IMR-90 (cell line): ENCODE measurements at regions not wholly inside any gene's neighbourhood (a gene's known extent, or its start where the extent isn't known, plus 50 kb on each side); places are given as distances from the start of the nearest gene placed in this dataset.
"Not testable (repeated sequence)": the region's sequence is repeated elsewhere in the genome, so short reads cannot be mapped to it uniquely, and the experiment has no call there.

Source experiments
- ATAC-seq: fragments of 200-7000 bp; cut with Tn5 transposase; 2 replicates; pipeline ENCODE4 v1.9.1; 2020; ENCODE audit warnings: low read depth, mild to moderate bottlenecking, moderate library complexity
- BruUV-seq: library from RNA; stranded (reverse); fragments of 400-500 nt; replicated peaks from 2 replicates; lab custom pipeline; 2021; lab: Mats Ljungman, UMichigan
- CTCF ChIA-PET: fragments of 300-600 bp; formaldehyde crosslinking; extraction: SDS; loops from one replicate; lab custom pipeline; 2021; ENCODE audit warnings: antibody characterized with exemption; lab: Yijun Ruan, JAX
- POLR2A ChIA-PET: fragments of 300-600 bp; sonication (Branson Sonifier 250); formaldehyde crosslinking; loops from one replicate; lab custom pipeline; 2022; ENCODE audit warnings: antibody characterized with exemption; ENCODE audit not compliant: unreplicated experiment; lab: Charles Lee
- DNase-seq: peaks from one replicate; pipeline ENCODE4 v3.0.0; 2013
- H2AFZ ChIP-seq: replicated peaks from 2 replicates; pipeline ENCODE3; 2013; ENCODE audit warnings: low read length, mild to moderate bottlenecking; ENCODE audit not compliant: poor library complexity
- H2AK5ac ChIP-seq: 2 replicates; pipeline ENCODE4 v1.6.1; 2013; ENCODE audit warnings: low read depth, low read length, inconsistent platforms
- H2AK9ac ChIP-seq: replicated peaks from 2 replicates; pipeline ENCODE3; 2013; ENCODE audit warnings: mild to moderate bottlenecking, low read depth, low read length, moderate library complexity; ENCODE audit not compliant: poor library complexity
- H2BK120ac ChIP-seq: 2 replicates; pipeline ENCODE4 v1.6.1; 2013; ENCODE audit warnings: low read depth, low read length, inconsistent platforms
- H2BK15ac ChIP-seq: 3 replicates; pipeline ENCODE4 v1.6.1; 2013; ENCODE audit warnings: low read depth, low read length, inconsistent platforms
- H2BK20ac ChIP-seq: 2 replicates; pipeline ENCODE4 v1.6.1; 2013; ENCODE audit warnings: low read depth, mild to moderate bottlenecking, inconsistent platforms, low read length, moderate library complexity
- H2BK5ac ChIP-seq: 2 replicates; pipeline ENCODE4 v1.6.1; 2013; ENCODE audit warnings: mild to moderate bottlenecking, low read depth, low read length, inconsistent platforms; ENCODE audit not compliant: poor library complexity, severe bottlenecking
- H3K14ac ChIP-seq: replicated peaks from 2 replicates; pipeline ENCODE4 v1.6.1; 2013; ENCODE audit warnings: low read depth, low read length, inconsistent platforms
- H3K18ac ChIP-seq: 2 replicates; pipeline ENCODE4 v1.6.1; 2013; ENCODE audit warnings: low read depth, low read length, control low read depth
- H3K23ac ChIP-seq: 2 replicates; pipeline ENCODE4 v1.6.1; 2013; ENCODE audit warnings: low read depth, low read length, inconsistent platforms
- H3K27ac ChIP-seq: 2 replicates; pipeline ENCODE4 v1.5.1; 2013; ENCODE audit warnings: mild to moderate bottlenecking, control low read depth, low read length; ENCODE audit not compliant: insufficient read depth
- H3K27me3 ChIP-seq: 2 replicates; pipeline ENCODE4 v1.6.1; 2013; ENCODE audit warnings: low read length; ENCODE audit not compliant: control insufficient read depth, insufficient read depth
- H3K36me3 ChIP-seq: 2 replicates; pipeline ENCODE4 v1.6.1; 2013; ENCODE audit warnings: low read length, mixed read lengths; ENCODE audit not compliant: control insufficient read depth, insufficient read depth
- H3K4ac ChIP-seq: 2 replicates; pipeline ENCODE4 v1.6.1; 2013; ENCODE audit warnings: low read depth, low read length, inconsistent platforms
- H3K4me1 ChIP-seq: 2 replicates; pipeline ENCODE4 v1.6.1; 2013; ENCODE audit warnings: low read length, mixed read lengths; ENCODE audit not compliant: control insufficient read depth, insufficient read depth
- H3K4me2 ChIP-seq: 2 replicates; pipeline ENCODE4 v1.6.1; 2013; ENCODE audit warnings: low read depth, mild to moderate bottlenecking, control low read depth, low read length, moderate library complexity
- H3K4me3 ChIP-seq: 2 replicates; pipeline ENCODE4 v1.5.1; 2013; ENCODE audit warnings: low read depth, mild to moderate bottlenecking, control low read depth, low read length, moderate library complexity; ENCODE audit not compliant: insufficient read depth
- H3K56ac ChIP-seq: 2 replicates; pipeline ENCODE4 v1.6.1; 2013; ENCODE audit warnings: low read length, inconsistent platforms; ENCODE audit not compliant: insufficient read depth; ENCODE audit errors: extremely low read depth
- H3K79me1 ChIP-seq, 2 experiments: 2 replicates each; pipeline ENCODE4 v1.6.1; 2013; ENCODE audit warnings: low read length in 2 of 2, inconsistent platforms in 1 of 2, low read depth in 1 of 2
- H3K9ac ChIP-seq: 2 replicates; pipeline ENCODE4 v1.6.1; 2013; ENCODE audit warnings: low read depth, low read length, control low read depth
- H3K9me1 ChIP-seq: 2 replicates; pipeline ENCODE4 v1.6.1; 2013; ENCODE audit warnings: low read length, inconsistent platforms; ENCODE audit not compliant: insufficient read depth
- H3K9me3 ChIP-seq: 2 replicates; pipeline ENCODE4 v1.6.1; 2013; ENCODE audit warnings: low read length; ENCODE audit not compliant: control insufficient read depth, insufficient read depth
- H4K20me1 ChIP-seq: 2 replicates; pipeline ENCODE4 v1.6.1; 2013; ENCODE audit warnings: low read length, inconsistent platforms; ENCODE audit not compliant: insufficient read depth
- H4K5ac ChIP-seq: 2 replicates; pipeline ENCODE4 v1.6.1; 2013; ENCODE audit warnings: mild to moderate bottlenecking, low read depth, low read length, control low read depth
- H4K8ac ChIP-seq, 2 experiments: 2 replicates each; pipeline ENCODE4 v1.6.1; 2013; ENCODE audit warnings: low read depth in 2 of 2, low read length in 2 of 2, control low read depth in 1 of 2, inconsistent platforms in 1 of 2
- H4K91ac ChIP-seq: 2 replicates; pipeline ENCODE4 v1.6.1; 2013; ENCODE audit warnings: low read depth, low read length, inconsistent platforms; ENCODE audit not compliant: insufficient read depth
- CEBPB ChIP-seq: IDR thresholded peaks from 2 replicates; pipeline ENCODE4 v1.6.1; 2012; ENCODE audit warnings: low read depth, low read length, improper control_type of control experiment
- CHD1 ChIP-seq: IDR thresholded peaks from 2 replicates; pipeline ENCODE4 v1.6.1; 2012; ENCODE audit warnings: low read depth, low read length, improper control_type of control experiment
- FOS ChIP-seq: fragments of 150-350 bp; IDR thresholded peaks from 2 replicates; pipeline ENCODE4 v1.6.1; 2016; ENCODE audit warnings: low read depth, low read length
- MAFK ChIP-seq: IDR thresholded peaks from 2 replicates; pipeline ENCODE4 v1.6.1; 2012; ENCODE audit warnings: low read depth, low read length, improper control_type of control experiment
- MAZ ChIP-seq: IDR thresholded peaks from 2 replicates; pipeline ENCODE4 v1.6.1; 2012; ENCODE audit warnings: low read depth, mild to moderate bottlenecking, low read length, improper control_type of control experiment, moderate library complexity, borderline replicate concordance
- MXI1 ChIP-seq: IDR thresholded peaks from 2 replicates; pipeline ENCODE4 v1.6.1; 2012; ENCODE audit warnings: low read depth, mild to moderate bottlenecking, low read length, moderate library complexity, borderline replicate concordance
- NFE2L2 ChIP-seq: fragments of 150-350 bp; IDR thresholded peaks from 2 replicates; pipeline ENCODE4 v1.6.1; 2016; ENCODE audit warnings: low read depth, mild to moderate bottlenecking, low read length
- POLR2A ChIP-seq: IDR thresholded peaks from 2 replicates; pipeline ENCODE4 v1.6.1; 2012; ENCODE audit warnings: mild to moderate bottlenecking, low read depth, low read length
- WGBS, 2 experiments: methylation state at CpG; one replicate each; pipeline versions ENCODE4 v1.1.5 to v1.1.7; 2013; ENCODE audit warnings: missing lambda C conversion rate in 2 of 2; ENCODE audit not compliant: insufficient read length in 1 of 2; ENCODE audit errors: extremely low coverage in 2 of 2; 5-methylcytosine and 5-hydroxymethylcytosine counted together
- dilution Hi-C: fragments of 300-500 bp; cut with HindIII; formaldehyde crosslinking; loops from one replicate; pipeline ENCODE4 v1.14.3; 2018; ENCODE audit warnings: low sequenced_read_pairs; ENCODE audit not compliant: unreplicated experiment
- in situ Hi-C: fragments of 300-500 bp; cut with MboI; formaldehyde crosslinking; loops from 3 replicates; pipeline ENCODE4 v1.14.3; 2019; ENCODE audit warnings: low sequenced_read_pairs, inconsistent platforms, mixed read lengths
- intact Hi-C: fragments of 100-400 bp; cut with micrococcal nuclease; formaldehyde crosslinking; loops from 2 replicates; pipeline ENCODE4 v1.10.0; 2022

- no peaks in the 10 kb centered on the region for H3K4me1 ChIP-seq
- no peak overlapping the region for H3K27ac ChIP-seq
- H2AFZ ChIP-seq, result no peak overlapping the region
- no peaks in the 10 kb centered on the region for H3K9me1 ChIP-seq
- dilution Hi-C loops, result no loop called here
- in situ Hi-C loops, result no loop called here
- no peak overlapping the region for H2BK120ac ChIP-seq
- H4K20me1 ChIP-seq, result no peaks in the 10 kb centered on the region
- no peak overlapping the region for H3K4me3 ChIP-seq
- intact Hi-C loops, result no loop called here
- POLR2A ChIA-PET, result no interaction called here
- H4K8ac ChIP-seq, result no peak overlapping the region
- H4K91ac ChIP-seq, result no peak overlapping the region
- H3K27me3 ChIP-seq, result no peaks in the 10 kb centered on the region
- no peak overlapping the region for H2BK20ac ChIP-seq
- CTCF ChIA-PET, result no interaction called here
- no peak overlapping the region for H3K56ac ChIP-seq
- no peak overlapping the region for H3K18ac ChIP-seq
- no peaks in the 10 kb centered on the region for H3K79me1 ChIP-seq
- H3K14ac ChIP-seq, result no peak overlapping the region
- no peak overlapping the region for H4K5ac ChIP-seq
- peaks cover 12% of the 10 kb centered on the region; the same call in 1 of the 2 replicates for H3K9me3 ChIP-seq
- H2BK5ac ChIP-seq, result no peak overlapping the region
- no peak for TF ChIP-seq CHD1
- no peak for TF ChIP-seq MXI1
- no peak for TF ChIP-seq CEBPB
- TF ChIP-seq MAZ, result no peak
- no peak for TF ChIP-seq MAFK
- TF ChIP-seq POLR2A, result no peak
- TF ChIP-seq FOS, result no peak
- TF ChIP-seq NFE2L2, result no peak
- H3K23ac ChIP-seq, result no peak overlapping the region
- H2AK9ac ChIP-seq, result no peak overlapping the region
- H3K9ac ChIP-seq, result no peak overlapping the region
- BruUV-seq, result no TSS peak
- H2AK5ac ChIP-seq, result no peak overlapping the region
- no peaks in the 10 kb centered on the region for H3K36me3 ChIP-seq
- no peak overlapping the region for H2BK15ac ChIP-seq
- H3K4me2 ChIP-seq, result no peak overlapping the region
- no peak for ATAC-seq
- 0% methylated on average over 1 of the region's 1 CpG; no CpG with 5 or more reads in 1 of the 2 experiments for WGBS, 2 experiments
- no peak overlapping the region for H3K4ac ChIP-seq
- DNase-seq, result no peak
Measured at GRCh38 chr5:12080761-12081160, 176.5 kb upstream of the CTNND2 start.

- peaks cover 15% of the 10 kb centered on the region; the same call in 1 of the 2 replicates for H3K9me3 ChIP-seq
- CTCF ChIA-PET, H2AK9ac ChIP-seq, H3K4ac ChIP-seq, H3K23ac ChIP-seq, POLR2A ChIA-PET, H2BK20ac ChIP-seq, H3K56ac ChIP-seq, H3K9ac ChIP-seq, H3K27ac ChIP-seq, H4K5ac ChIP-seq, BruUV-seq, H2BK120ac ChIP-seq, H3K27me3 ChIP-seq, in situ Hi-C loops, H4K8ac ChIP-seq, ATAC-seq, H2BK15ac ChIP-seq, H2AK5ac ChIP-seq, H2BK5ac ChIP-seq, H3K36me3 ChIP-seq, dilution Hi-C loops, H4K20me1 ChIP-seq, intact Hi-C loops, H2AFZ ChIP-seq, H3K79me1 ChIP-seq, H3K9me1 ChIP-seq, H3K4me2 ChIP-seq, H3K4me1 ChIP-seq, DNase-seq, H3K14ac ChIP-seq, H4K91ac ChIP-seq, H3K18ac ChIP-seq, H3K4me3 ChIP-seq: not testable (repeated sequence)
- WGBS, 2 experiments, result no CpG with 5 or more reads among the region's 3 CpGs
Measured at GRCh38 chr5:12078286-12078685, 174.0 kb upstream of the CTNND2 start.
